ENCODE measurements at regions not wholly inside any gene's neighbourhood (a gene's known extent, or its start where the extent isn't known, plus 50 kb on each side); places are given as distances from the start of the nearest gene placed in this dataset.

GRCh38 chr2:65652066-65652465 is 219.7 kb upstream of the SPRED2 start:
- Histone ChIP-seq H3K9me3 (no peaks in the 10 kb centered on the region), H3K4me1 (no peaks in the 10 kb centered on the region), H3K36me3 (no peaks in the 10 kb centered on the region), H3K4me3 (no peak overlapping the region), H3K27ac (no peak overlapping the region), H3K27me3 (no peaks in the 10 kb centered on the region)
- no peak for DNase-seq (ENCODE audit: low spot score)
- TF ChIP-seq CTCF (IDR thresholded peaks at IDR 0.05), result no peak

- H3K4me3 ChIP-seq, result no peak overlapping the region
- DNase-seq (ENCODE audit: low spot score), result no peak
- no peak for TF ChIP-seq CTCF (IDR thresholded peaks at IDR 0.05)
- H3K36me3 ChIP-seq, result no peaks in the 10 kb centered on the region
- no peak overlapping the region for H3K27ac ChIP-seq
- H3K27me3 ChIP-seq, result no peaks in the 10 kb centered on the region
- no peaks in the 10 kb centered on the region for H3K9me3 ChIP-seq
- H3K4me1 ChIP-seq, result no peaks in the 10 kb centered on the region
These were observed 217.6 kb upstream of the SPRED2 start for GRCh38 chr2:65649811-65650589.

DNA sequence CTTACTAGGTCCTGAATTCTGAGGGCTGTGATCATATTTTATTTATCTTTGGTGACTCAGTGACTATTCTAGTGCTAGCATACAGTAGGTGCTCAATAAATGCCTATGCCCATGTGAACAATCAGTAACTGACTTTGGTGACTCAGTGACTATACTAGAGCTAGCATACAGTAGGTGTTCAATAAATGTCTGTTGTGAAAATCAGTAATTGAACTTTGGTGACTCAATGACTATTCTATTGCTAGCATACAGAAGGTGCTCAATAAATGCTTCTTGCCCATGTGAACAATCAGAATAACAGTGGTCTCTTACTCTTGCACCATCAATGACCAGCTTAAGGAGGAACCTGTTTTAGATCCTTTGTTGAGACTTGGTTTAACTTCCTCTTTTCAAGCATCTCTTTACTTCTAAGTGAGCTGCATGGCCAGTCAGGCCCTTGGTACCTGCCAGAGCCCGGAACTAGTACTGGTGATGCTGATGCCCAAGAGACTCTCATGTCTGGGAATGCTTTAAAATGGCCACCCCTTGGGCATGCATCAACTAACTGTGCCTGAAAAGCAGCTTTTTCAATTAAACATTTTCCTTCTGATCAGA is 214.9 kb upstream of the SPRED2 start:
- no peaks in the 10 kb centered on the region for H3K36me3 ChIP-seq
- no peak for TF ChIP-seq CTCF (IDR thresholded peaks at IDR 0.05)
- no peak for DNase-seq (ENCODE audit: low spot score)
- no peaks in the 10 kb centered on the region for H3K27me3 ChIP-seq
- H3K4me3 ChIP-seq, result no peak overlapping the region
- no peak overlapping the region for H3K27ac ChIP-seq
- H3K4me1 ChIP-seq, result no peaks in the 10 kb centered on the region
- H3K9me3 ChIP-seq, result no peaks in the 10 kb centered on the region

DNA sequence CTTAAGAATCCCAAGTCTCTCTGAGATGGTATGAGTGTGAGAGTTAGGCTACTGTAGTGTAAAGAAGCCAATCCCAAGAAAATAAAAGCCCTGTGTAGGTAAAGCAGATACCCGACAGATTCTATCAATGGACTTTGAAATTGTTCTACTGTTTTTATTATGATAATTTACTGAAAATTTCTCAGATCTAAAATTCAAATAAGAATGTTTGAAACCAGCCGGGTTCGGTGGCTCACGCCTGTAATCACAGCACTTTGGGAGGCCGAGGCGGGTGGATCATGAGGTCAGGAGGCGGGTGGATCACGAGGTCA is 208.3 kb upstream of the SPRED2 start:
- H3K4me1 ChIP-seq, result no peaks in the 10 kb centered on the region
- no peaks in the 10 kb centered on the region for H3K9me3 ChIP-seq
- H3K27ac ChIP-seq, result no peak overlapping the region
- no peaks in the 10 kb centered on the region for H3K27me3 ChIP-seq
- no peak for DNase-seq (ENCODE audit: low spot score)
- H3K4me3 ChIP-seq, result no peak overlapping the region
- no peak for TF ChIP-seq CTCF (IDR thresholded peaks at IDR 0.05)
- no peaks in the 10 kb centered on the region for H3K36me3 ChIP-seq

GRCh38 chr2:65639156-65639864 is 206.9 kb upstream of the SPRED2 start:
- no peak for DNase-seq (ENCODE audit: low spot score)
- no peak for TF ChIP-seq CTCF (IDR thresholded peaks at IDR 0.05)
- no peaks in the 10 kb centered on the region for H3K36me3 ChIP-seq

More at GRCh38 chr2:65639156-65639864, 206.9 kb upstream of the SPRED2 start:
- Histone ChIP-seq H3K9me3 (no peaks in the 10 kb centered on the region), H3K4me1 (no peaks in the 10 kb centered on the region), H3K27me3 (no peaks in the 10 kb centered on the region), H3K27ac (no peak overlapping the region), H3K4me3 (no peak overlapping the region)

Data from right atrium auricular region (tissue), 2 donors.